ENCODE measurements at regions not wholly inside any gene's neighbourhood (a gene's known extent, or its start where the extent isn't known, plus 50 kb on each side); places are given as distances from the start of the nearest gene placed in this dataset.
"Not testable (repeated sequence)": the region's sequence is repeated elsewhere in the genome, so short reads cannot be mapped to it uniquely, and the experiment has no call there.

DNA sequence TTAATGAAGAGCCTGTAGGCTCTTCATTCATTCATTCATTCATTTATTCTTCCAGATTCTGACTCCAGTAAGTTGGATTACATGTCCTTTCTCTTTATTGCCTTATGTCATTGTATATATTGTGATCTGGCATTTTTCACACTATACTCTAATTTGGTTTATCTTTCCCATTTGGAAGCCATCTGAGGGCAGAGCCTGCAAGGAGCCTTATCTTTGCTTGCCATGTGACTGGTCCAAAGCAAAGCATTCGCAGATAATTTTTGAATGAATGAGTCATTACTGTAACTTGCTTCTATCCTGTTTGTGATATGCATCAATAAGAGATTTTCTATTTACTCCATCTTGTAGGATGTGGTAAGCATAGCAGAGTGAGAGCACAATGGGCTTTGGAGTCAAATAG lies 108.4 kb upstream of the DAB1 start:
- no peak overlapping the region for H3K27ac ChIP-seq
- H3K36me3 ChIP-seq = no peaks in the 10 kb centered on the region
- DNase-seq = no peak
- H3K4me1 ChIP-seq = no peaks in the 10 kb centered on the region
- no peak overlapping the region for H3K4me3 ChIP-seq
- no peaks in the 10 kb centered on the region for H3K27me3 ChIP-seq
- H3K9me3 ChIP-seq (replicated peaks) = no peaks in the 10 kb centered on the region

DNA sequence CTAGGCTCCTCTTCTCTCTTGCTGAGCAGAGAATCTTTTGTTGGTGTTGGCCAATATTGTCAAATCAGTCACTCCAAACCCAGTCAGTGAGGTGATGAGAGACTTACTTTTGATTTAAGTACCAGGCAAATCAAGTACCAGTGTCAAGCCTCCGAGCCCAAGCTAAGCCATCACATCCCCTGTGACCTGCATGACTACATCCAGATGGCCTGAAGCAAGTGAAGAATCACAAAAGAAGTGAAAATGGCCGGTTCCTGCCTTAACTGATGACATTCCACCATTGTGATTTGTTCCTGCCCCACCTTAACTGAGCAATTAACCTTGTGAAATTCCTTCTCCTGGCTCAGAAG lies 107.0 kb upstream of the DAB1 start:
- H3K36me3 ChIP-seq; DNase-seq; H3K4me1 ChIP-seq; H3K4me3 ChIP-seq; H3K27ac ChIP-seq; H3K27me3 ChIP-seq; H3K9me3 ChIP-seq (replicated peaks): not testable (repeated sequence)

DNA sequence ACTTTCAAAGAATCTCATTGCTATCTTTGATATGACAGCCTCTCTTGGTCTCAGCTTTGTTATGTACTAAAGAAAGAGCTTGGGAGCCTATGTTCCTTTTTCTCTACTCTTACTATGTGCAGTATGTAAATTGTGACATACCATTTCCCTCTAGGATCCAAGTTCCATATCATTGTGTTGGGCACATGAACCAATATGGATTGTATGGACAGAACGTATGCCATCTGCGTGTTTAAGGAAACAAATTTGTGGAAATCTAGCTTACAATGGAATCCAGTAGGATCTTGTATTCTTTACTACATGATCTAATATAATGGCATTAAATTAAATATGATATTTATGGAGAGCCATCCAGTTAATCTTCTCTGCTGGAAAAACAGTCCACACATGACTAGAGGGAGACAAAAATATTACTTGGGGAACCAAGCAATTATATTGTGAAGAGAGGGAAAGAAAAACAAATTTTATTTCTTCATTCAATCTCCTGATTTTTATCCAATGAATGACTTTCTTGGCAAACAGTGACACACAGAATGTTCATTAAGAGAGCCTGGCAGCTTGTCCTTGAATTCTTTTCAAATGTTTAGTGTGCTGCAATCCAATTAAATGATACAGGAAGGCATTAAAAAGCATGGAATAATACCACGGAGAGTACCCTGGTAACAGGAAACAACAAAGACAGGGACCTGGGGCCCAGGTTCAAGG lies 106.5 kb upstream of the DAB1 start:
- no peak for DNase-seq
- Histone ChIP-seq H3K27ac (no peak overlapping the region), H3K9me3 (replicated peaks) (no peaks in the 10 kb centered on the region), H3K36me3 (no peaks in the 10 kb centered on the region), H3K4me1 (no peaks in the 10 kb centered on the region), H3K27me3 (no peaks in the 10 kb centered on the region), H3K4me3 (no peak overlapping the region)

DNA sequence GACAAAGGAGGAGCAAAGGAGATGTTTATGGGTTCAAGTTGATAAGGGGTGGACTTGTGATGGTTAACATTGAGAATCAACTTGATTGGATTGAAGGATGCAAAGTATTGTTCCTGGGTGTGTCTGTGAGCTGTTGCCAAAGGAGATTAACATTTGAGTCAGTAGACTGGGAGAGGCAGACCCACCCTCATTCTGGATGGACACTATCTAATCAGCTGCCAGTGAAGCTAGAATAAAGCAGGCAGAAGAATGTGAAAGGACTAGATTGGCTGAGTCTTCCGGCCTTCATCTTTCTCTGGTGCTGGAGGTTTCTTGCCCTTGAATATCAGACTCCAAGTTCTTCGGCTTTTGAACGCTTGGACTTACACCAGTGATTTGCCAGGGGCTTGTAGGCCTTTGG lies 98.7 kb upstream of the DAB1 start:
- Histone ChIP-seq H3K27me3 (no peaks in the 10 kb centered on the region), H3K27ac (no peak overlapping the region), H3K4me1 (no peaks in the 10 kb centered on the region; the same call in 1 of the 2 replicates), H3K9me3 (replicated peaks) (no peaks in the 10 kb centered on the region), H3K4me3 (no peak overlapping the region), H3K36me3 (no peaks in the 10 kb centered on the region)
- no peak for DNase-seq

DNA sequence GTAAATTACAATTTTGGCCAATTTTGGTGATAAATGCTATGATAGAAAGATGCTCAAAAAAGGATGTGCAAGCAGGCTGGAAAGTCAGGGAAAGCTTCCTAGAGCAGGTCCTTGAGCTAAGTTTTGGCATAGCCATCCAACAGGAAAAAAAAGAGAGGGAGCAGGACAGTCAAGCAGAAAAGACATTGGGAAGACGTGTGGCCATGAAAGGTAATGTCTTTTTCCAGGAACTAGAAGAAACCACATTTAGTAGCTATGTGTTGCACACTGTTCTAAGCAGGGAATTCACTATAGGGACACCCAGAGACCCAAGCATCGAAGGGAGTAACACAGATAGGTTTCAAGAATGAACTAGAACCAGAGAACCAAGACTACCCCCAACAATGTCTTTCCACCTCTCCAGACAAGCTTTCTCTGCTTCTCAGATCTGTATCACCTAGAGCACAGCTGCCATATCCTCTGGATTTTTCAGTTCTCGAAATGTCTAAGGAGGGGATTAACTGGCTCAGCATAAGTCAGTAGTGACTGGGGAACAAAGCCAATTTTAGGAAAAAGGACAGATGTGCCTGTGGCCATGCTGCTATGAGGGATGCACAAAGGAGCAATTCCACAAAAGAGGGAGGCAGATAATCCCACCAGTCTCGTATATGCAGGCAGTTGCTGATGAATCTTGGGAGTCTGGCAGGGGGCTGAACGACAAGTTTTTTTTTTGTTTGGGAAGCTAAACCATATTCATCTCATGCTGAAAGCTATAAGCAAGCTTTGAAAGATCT lies 97.1 kb upstream of the DAB1 start:
- DNase-seq = peak; percentile 6 to 47
- H3K27me3 ChIP-seq = no peaks in the 10 kb centered on the region
- no peaks in the 10 kb centered on the region for H3K9me3 ChIP-seq (replicated peaks)
- no peaks in the 10 kb centered on the region; the same call in 1 of the 2 replicates for H3K4me1 ChIP-seq
- no peaks in the 10 kb centered on the region for H3K36me3 ChIP-seq
- no peak overlapping the region for H3K27ac ChIP-seq
- H3K4me3 ChIP-seq = no peak overlapping the region

DNA sequence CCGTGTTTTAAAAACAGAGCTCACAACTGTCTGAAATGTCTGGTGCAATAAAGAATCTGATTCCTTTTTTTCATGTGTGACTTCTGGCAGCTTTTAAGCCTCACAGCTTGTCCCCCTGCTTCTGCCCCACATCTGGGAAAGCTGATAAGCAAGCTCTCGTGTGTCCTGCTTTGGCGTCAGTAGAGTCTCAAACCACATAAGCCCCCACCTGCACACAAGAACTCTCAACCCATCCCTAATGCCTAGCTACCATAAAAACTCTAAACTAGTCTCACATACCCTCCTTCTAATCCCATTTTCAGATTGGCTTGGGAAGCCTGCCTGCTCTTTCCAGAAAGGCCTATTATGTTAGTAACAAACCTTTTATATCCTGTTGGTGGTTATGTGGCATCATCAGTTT lies 94.6 kb upstream of the DAB1 start:
- no peaks in the 10 kb centered on the region for H3K27me3 ChIP-seq
- DNase-seq = no peak
- H3K27ac ChIP-seq = no peak overlapping the region
- no peaks in the 10 kb centered on the region for H3K36me3 ChIP-seq
- no peaks in the 10 kb centered on the region; the same call in 1 of the 2 replicates for H3K4me1 ChIP-seq
- H3K4me3 ChIP-seq = no peak overlapping the region
- H3K9me3 ChIP-seq (replicated peaks) = no peaks in the 10 kb centered on the region

DNA sequence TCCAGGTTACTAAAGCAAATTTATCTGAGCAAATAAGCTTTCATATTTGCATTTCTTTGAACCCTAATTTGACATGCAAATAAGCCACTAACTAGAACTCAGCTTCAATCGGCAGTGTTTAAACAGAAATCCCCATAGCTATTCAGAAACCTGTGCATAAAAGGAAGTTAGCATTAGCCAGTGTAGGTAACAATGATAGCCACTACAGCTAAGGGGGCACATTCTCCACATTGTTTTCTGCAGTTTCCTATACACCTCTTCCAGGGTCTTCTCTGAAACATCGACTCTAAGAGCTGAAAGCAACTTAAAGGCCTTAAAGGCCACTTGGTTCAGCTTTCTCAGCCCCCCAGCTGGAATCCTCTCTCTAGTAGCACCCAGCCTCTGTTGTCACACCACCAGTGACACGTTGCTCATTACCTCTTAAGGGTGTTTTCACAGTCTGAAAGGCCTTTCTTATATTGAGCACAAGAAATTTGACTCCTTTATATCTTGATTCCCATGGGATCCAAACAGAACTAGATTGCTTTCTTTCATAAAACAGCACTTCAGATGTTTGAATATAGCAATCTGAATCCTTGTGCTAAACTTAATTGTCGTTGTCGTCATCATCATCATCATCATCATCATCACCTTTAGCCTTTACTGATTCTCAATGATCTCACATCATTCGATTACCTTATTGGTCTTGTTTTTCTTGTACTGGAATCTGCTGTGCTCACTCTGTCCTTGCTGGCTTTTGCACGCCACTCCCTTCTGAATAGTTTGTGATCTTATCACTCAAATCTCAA lies 93.9 kb upstream of the DAB1 start:
- Histone ChIP-seq H3K36me3 (no peaks in the 10 kb centered on the region), H3K27ac (no peak overlapping the region), H3K4me1 (no peaks in the 10 kb centered on the region; the same call in 1 of the 2 replicates), H3K9me3 (replicated peaks) (no peaks in the 10 kb centered on the region), H3K4me3 (no peak overlapping the region), H3K27me3 (0 out of 2 replicates have a peak, but pooled peaks cover 3% of the 10 kb centered on the region)
- DNase-seq = no peak

DNA sequence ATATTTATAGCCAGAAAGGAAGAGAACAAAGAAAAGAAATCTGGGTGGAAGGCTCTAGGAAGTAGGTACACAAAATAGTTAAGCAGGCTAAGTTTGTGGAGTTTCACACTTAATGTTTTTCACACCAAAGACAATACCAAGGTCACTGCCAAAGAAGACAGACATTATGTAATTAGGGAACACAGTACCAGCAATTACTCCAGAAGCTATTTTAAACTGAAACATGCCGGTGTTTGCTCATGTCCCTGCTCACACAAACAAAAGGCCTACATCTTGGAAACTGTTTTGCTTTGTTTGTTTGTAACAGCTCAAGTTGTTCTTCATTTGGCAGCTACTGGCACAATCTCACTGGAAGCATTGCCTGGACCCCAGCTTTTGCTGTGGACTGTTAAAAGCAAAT lies 88.5 kb upstream of the DAB1 start:
- DNase-seq = no peak
- Histone ChIP-seq H3K36me3 (no peaks in the 10 kb centered on the region), H3K27ac (no peak overlapping the region), H3K27me3 (peaks cover 6% of the 10 kb centered on the region; the same call in 1 of the 2 replicates), H3K4me3 (no peak overlapping the region), H3K4me1 (no peaks in the 10 kb centered on the region), H3K9me3 (replicated peaks) (no peaks in the 10 kb centered on the region; the same call in 1 of the 2 replicates)

DNA sequence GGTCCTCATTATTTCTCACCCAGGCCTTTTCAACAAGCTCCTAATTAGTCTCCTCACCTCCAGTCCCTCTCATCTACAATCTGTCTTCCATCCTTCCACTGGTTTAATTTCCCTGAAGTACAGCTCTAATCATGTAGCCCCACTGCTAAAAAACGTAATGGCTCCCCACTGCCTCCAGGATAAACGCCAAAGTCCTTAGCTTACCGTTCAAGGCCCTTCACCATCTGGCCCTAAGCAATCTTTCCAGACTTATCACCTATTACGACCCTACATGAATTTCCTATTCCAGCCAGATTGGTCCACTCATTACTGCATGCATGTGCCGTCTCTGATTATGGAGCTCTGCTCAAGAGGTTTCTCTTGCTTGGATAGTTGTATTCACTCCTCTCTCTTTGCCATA lies 83.1 kb upstream of the DAB1 start:
- Histone ChIP-seq H3K27me3 (peaks cover 1% of the 10 kb centered on the region; the same call in 1 of the 2 replicates), H3K9me3 (replicated peaks) (no peaks in the 10 kb centered on the region; the same call in 1 of the 2 replicates), H3K36me3 (no peaks in the 10 kb centered on the region), H3K4me3 (no peak overlapping the region), H3K4me1 (no peaks in the 10 kb centered on the region), H3K27ac (no peak overlapping the region)
- no peak for DNase-seq

DNA sequence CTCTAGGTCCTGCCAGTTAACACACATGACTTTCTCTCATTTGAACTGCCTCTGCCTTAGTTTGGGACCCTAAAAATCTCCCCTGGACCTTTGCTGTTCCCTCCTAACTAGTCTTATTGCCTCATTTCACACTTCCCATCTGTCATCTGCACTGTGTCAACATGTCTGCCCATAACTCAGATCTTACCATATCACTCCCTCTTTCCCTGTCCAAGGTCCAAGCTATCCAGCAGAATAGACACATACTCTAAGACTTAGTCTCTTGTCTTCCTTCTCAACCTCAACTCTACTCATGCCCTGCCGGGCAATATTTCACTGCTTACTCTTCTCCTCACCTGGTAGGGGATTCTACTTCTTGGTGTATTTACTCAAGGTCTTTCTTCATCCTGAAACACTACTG lies 79.5 kb upstream of the DAB1 start:
- Histone ChIP-seq H3K9me3 (replicated peaks) (no peaks in the 10 kb centered on the region), H3K4me1 (no peaks in the 10 kb centered on the region), H3K27me3 (no peaks in the 10 kb centered on the region; the same call in 1 of the 2 replicates), H3K36me3 (no peaks in the 10 kb centered on the region), H3K27ac (no peak overlapping the region), H3K4me3 (no peak overlapping the region)
- DNase-seq = no peak

DNA sequence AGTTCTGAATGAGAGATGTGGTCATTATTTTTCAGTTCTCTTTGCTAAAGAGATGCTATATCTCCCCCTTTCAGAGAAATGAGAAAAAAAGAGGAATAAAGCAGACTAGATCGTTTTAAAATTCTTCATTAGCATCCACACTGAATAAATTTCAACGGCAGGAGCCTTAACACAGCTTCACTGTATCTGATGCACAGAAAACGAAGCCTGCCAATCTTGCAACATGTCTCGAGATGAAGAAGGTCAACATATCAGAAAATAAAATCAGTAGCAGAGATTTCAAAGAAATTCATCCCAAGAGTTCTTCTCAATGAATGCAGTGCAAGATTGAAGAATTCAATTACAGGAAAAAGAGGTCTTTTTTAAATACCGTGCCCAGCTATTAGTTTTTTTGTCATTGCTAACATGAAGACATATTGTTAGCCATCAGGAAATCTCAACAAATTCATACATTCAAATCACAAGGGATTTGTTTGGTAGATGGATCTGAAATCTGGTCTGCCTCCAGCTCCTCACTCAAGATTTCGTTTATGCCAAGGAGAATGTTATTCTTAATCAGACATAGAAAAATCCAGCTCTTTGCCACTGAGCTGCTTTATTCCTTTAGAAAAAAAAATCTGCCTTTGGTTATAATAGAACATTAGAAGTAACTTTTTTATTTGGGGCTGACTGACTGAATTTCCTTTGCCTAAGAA lies 76.4 kb upstream of the DAB1 start:
- no peak overlapping the region for H3K4me3 ChIP-seq
- no peaks in the 10 kb centered on the region; the same call in 1 of the 2 replicates for H3K27me3 ChIP-seq
- H3K27ac ChIP-seq = no peak overlapping the region
- no peaks in the 10 kb centered on the region for H3K9me3 ChIP-seq (replicated peaks)
- no peaks in the 10 kb centered on the region for H3K36me3 ChIP-seq
- no peak for DNase-seq
- H3K4me1 ChIP-seq = no peaks in the 10 kb centered on the region

DNA sequence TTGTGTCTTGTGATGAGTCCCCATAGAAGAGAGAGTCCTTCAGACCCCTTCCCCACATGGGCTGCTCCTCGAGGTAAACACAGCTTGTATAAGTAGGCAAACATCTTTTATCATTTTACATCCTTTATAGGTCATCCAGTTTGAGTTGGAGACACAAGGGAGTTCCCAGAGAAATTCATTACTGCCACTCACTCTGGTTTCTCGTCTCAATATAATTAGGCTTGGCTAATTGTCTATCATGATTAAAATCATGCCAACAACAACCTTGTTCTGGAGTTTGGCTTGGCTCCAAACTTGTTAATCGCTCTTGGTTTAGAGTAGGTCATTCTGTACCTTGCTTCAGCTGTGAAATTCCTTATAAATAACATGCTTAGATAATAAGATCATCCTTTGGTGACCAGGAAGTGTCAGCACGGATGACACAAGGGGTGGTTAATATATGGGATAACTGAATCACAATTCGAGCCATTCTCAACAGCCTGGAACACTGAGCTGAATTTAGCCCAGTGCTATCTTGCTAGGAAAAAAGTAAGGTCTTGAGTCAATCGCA lies 70.7 kb upstream of the DAB1 start:
- H3K4me1 ChIP-seq = peaks cover 5% of the 10 kb centered on the region; the same call in 1 of the 2 replicates
- no peak overlapping the region for H3K27ac ChIP-seq
- H3K27me3 ChIP-seq = no peaks in the 10 kb centered on the region
- H3K9me3 ChIP-seq (replicated peaks) = no peaks in the 10 kb centered on the region
- no peak for DNase-seq
- H3K36me3 ChIP-seq = no peaks in the 10 kb centered on the region
- no peak overlapping the region for H3K4me3 ChIP-seq

DNA sequence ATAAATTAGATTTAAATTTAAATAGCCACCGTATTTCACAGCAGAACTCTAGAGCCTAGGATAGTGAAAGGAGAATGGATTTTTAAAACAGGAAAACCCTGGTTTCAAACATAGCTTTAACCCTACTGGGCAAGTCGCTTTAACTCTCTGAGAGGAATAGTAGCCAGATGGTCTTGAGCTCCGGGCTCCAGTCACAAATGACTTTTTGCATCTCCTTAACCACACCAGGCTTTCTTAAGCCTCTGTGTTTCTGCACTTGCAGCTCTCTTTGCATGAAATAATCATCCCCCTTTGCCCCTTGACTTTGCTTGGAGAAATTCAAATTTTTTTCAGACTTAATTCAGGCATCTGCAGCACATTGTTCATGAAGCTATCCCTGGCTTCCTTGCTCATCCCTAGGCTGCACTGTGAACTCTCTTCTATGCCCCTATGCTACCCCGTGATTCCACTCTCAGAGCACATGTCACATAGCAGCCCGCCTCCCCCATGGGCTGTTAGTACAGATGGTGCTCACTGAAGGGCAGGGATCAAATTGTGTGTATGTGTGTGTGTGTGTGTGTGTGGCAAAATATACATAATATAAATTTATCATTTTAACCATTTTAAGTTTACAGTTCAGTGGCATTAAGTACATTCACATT lies 68.8 kb upstream of the DAB1 start:
- Histone ChIP-seq H3K4me3 (no peak overlapping the region), H3K36me3 (no peaks in the 10 kb centered on the region), H3K4me1 (peaks cover 7% of the 10 kb centered on the region; the same call in 1 of the 2 replicates), H3K9me3 (replicated peaks) (no peaks in the 10 kb centered on the region), H3K27me3 (no peaks in the 10 kb centered on the region), H3K27ac (no peak overlapping the region)
- no peak for DNase-seq

Data from SJCRH30 (cell line).